ENCODE measurements at regions not wholly inside any gene's neighbourhood (a gene's known extent, or its start where the extent isn't known, plus 50 kb on each side); places are given as distances from the start of the nearest gene placed in this dataset.

DNA sequence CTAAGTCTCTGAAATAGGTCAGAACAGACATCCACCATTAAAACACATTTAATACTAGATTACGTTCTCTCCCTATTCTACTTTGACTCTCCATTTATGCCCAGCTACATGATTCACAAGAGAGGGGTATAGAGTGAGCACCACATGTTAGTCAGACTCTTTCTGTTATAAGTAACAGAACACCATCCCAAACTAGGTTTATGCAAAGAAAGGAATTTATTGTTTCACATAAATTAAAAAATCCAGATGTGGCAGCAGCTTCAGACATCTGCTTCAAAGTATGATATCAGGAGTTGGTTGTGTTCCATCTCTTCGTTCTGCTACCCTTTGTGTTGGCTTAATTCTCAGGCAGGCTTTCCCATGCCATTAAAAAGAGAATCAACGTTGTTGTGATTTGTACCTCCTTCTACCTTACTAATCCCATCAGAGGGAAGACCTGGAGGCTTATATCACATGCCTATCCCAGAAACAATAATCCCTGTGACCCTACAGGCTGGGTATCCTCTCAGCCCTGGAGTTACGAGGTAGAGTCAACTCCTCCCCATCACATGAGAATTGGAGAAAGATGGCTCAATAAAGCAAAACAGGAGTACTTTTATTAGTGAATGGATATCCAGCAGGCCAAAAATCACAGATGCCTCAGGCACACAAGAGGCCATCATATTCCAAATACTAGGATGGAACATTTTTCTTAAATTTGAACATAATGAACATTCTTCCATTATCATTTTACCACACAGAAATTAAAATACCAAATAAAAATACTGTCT is 163.2 kb downstream of the SLC7A11 start:
- no peak for DNase-seq

DNA sequence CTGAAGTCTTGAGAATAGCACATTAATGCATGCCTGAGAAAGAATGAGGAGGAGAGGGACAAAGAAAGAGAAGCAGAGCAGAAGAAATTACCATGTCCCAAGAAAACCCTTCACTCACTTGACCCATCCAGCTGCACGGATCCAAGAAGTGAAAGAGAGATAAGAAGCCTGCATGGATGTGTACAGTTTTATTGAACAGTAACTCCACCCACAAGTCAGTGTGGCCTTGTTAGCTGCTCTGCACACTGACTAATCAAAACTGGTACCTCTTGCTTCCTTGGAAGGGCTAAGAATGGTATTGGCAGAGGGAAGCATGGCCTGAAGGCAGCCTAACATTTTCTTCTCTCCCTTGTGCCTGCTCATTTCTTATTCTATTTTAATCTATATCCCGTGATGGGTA is 163.9 kb downstream of the SLC7A11 start:
- DNase-seq = no peak

DNA sequence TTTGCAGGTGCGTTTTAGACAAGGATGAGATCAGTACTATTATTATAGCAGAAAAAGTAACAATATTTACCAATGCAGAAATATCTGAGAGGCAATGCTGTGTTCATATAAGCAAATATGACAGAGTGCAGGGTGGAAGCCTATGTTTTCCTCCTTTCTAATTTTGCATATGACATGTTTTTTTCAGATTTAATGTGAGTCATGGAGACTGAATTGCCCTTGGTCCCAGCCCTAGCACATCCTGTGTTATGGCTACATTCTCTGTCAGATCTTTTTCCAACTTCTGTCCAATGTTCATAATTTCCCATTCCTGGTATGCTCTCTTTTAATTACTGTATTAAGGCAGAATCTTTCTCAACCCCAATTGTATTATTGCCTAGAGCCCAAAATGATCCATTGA is 165.6 kb downstream of the SLC7A11 start:
- DNase-seq = no peak

DNA sequence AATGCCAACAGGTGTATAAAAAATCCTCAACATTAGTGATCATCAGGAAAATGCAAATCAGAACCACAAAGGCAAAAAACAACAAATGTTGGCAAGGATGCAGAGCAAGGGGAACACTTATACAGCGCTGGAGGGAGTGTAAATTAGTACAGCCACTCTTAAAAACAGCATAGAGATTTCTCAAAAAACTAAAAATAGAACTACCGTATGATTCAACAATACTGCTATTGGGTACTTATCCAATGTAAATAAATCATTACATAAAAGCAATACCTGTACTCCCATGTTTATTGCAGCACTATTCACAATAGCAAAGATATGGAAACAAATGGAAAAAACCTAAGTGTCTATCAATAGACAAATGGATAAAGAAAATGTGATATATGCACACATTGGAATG is 171.3 kb downstream of the SLC7A11 start:
- no peak for DNase-seq

DNA sequence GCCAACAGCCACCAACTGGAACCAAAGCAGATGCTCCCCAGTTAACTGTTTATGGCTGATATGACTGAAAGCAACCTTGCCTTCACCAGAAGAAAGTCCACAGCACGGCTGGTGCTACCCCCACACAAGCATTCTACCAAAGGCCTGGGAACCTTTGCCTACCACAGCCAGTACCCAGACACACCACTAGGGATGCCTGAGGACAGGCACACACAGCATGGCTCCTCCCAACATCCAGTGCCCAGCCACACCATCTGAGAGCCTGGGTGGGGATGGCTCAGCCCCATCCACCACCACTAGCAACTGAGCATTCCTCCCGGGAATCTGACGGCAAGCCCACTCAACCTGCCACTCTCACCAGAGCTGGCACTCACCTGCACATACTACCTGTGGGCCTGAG is 178.6 kb downstream of the SLC7A11 start:
- no peak for DNase-seq

DNA sequence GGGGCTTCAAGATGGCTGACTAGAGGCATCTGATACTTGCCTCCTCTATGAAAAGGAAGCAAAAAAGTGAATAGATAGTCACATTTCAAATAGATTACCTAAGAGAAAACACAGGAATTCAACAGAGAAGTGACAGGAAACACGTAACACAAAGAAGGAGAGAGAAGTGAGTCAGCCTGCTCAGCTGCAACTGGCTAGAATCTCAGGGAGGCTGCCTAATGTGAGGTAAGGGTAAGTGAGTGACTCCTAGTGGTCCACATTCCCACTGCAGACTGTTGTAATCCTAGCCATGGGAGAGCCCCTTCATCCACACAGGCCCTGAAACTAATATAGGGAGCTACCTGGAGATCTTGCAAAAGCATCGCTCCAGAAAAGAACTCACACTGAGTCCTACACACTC is 179.2 kb downstream of the SLC7A11 start:
- DNase-seq = no peak

DNA sequence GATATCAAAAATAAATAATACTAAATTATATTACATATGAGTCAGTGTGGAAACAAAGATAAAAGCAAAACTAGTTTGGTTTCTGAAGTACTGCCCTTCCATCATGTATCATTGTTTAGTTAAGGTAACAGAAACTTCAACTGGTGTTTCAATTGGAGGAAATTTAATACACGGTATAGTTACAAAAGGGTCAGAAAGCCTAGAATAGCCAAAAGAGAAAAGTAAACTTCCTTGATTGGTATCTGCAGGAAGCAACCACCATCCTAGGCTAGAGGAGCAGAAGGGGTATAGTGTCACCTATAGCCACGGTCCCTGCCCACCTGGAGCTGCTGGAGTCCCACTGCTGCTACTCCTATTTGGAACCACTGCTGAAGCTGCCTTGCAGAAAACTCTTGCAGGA is 185.6 kb downstream of the SLC7A11 start:
- no peak for DNase-seq

DNA sequence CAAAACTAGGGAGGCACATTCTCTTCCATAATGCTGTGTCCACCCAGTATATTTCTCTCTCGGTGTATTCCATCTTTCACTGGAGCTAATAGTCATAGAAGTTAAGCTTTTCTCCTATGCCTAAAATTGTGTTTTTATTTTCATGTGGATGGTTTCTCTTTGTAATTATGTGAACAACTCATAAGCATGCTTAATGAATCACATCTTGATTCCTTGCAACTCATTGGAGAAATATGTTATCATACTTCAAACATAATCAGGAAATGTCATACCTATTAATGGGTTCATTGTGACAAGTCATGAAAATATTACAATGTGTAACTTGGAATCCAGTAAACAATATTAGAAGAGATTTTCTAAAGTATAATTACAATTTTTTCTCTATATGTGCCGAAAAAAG is 186.3 kb downstream of the SLC7A11 start:
- DNase-seq = no peak

DNA sequence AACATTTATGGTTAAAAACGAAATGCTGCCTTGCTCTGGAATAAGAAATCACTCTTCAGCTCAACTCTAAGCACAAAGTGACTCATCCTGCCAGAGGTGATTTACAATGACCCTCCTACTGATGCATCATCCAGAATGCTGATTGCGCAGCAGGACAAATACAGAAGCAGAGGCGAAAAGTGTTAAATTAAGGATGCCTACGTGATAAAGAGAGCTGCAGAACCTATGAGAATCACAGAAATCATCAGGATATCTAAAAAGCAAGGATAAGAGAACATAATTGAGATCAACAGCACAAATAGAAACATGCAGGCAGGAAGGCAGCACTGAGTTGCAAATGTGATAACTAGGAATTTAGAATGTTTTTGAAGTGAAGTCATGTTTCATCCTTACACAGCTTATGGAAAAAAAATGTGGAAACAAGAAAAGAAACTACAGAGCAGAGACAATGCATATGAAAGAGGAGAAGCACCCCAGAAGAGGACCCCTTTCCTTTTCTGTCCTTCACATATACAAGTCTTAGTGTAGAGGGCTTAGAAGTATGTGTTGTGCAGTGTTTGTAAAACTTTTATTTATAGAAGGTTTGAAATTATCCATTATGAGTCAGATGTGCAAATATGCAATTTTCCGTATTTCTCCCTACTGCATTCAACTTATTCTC is 188.4 kb downstream of the SLC7A11 start:
- DNase-seq = no peak

DNA sequence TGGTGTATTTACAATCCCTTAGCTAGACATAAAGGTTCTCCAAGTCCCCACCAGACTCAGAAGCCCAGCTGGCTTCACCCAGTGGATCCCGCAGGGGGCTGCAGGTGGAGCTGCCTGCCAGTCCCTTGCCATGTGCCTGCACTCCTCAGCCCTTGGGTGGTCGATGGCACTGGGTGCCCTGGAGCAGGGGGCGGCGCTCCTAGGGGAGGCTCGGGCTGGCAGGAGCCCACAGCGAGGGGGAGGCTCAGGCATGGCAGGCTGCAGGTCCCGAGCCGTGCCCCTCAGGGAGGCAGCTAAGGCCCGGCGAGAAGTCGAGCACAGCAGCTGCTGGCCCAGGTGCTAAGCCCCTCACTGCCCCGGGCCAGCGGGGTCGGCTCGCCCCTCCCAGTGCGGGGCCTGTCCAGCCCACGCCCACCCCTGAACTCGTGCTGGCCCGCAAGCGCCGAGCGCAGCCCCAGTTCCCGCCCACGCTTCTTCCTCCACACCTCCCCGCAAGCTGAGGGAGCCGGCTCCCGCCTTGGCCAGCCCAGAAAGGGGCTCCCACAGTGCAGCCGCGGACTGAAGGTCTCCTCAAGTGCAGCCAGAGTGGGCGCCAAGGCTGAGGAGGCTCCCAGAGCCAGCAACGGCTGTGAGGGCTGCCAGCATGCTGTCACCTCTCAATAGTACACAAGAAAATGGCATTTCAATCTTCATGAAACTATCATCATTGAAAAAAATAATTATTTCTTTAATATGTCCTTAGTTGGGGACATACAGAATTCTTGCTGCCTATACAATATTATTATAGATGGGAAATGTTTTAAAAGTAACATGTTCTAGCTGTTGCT is 189.1 kb downstream of the SLC7A11 start:
- no peak for DNase-seq

DNA sequence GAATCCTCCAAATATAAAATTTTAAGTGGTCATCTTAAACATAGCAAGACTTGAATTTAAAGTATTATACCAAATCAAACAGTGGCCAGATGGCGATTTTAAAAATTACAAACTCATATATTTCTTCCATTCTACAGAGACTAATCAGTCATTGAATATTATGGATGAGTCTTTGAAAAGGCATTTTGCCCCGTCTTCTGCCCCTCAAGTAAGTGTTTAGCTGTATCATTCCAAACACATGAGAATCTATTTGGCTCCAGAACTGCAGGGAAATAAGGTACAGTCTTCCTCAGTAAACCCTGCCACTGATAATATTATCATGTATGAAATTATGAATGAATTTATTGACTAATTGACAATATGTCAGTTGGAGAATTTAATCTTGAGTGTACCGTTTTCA is 191.0 kb downstream of the SLC7A11 start:
- no peak for DNase-seq

DNA sequence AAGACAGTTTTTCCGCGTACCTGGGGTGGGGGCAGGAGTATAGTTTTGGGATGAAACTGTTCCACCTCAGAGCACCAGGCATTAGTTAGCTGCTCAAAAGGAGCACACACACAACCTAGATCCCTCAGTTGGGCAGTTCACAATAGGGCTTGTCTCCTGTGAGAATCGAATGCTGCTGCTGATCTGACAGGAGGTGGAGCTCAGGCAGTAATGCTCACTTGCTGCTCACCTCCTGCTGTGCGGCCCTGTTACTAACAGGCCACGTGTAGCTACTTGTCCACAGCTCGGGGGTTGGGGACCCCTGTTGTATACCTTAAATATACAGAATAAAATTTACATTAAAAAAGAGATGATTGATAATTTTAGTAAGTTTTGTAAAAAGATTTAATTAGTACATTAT is 191.5 kb downstream of the SLC7A11 start:
- DNase-seq = no peak

DNA sequence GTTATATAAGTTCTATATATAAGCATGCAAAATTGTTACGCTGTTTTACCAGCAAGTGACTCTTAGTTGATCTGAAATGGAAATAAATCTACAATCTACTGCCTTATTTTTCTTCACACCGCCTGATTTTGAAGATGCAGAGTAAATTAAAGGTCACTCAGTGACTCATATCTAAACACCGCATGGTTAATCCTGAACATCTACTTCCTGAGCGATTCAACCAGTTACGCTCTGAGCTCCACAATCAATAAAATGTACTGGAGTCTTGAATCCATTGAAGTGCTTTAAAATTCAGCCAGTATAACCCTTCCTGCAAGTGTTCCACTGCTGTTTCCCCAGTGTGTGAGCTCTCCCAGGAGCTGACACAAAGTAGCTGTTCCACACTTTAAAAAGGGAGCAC is 192.8 kb downstream of the SLC7A11 start:
- DNase-seq = no peak

DNA sequence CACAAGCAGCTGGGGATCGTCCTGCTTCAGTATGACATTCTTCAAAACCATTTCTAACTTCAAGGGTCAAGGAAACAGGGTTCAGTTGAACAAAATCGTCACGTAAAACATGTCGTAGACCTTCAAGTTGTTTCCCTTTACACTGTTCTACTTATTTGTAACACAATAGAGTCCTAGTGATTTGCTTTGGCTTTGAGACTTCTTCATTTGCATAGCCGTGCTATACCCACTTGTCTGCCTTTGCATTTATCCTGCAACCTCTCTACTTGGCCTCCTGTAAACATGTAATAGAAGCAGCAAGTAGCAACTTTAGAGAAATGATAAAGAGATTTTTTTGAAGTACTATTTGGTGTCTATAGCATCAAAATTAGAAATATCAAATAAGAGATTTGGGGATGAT is 194.9 kb downstream of the SLC7A11 start:
- no peak for DNase-seq

DNA sequence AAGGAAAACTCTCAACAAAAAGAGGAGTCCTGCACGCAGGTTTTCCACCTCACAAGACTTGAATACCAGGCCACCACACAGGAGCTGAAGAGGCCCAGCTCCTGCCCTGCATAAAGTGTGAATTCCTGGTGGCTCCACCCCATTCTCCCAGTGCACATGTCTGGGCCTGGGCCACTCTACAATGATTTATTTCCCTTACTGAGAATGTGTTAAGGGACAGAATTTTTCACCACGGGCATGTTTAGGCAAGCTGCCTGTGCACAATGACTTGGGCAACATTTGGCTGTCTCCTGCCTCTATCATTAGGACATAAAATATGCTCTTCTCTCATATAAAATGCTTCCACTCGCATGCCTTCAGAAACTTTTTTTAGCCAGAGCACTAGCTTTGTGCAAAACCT is 197.1 kb downstream of the SLC7A11 start:
- DNase-seq = no peak

DNA sequence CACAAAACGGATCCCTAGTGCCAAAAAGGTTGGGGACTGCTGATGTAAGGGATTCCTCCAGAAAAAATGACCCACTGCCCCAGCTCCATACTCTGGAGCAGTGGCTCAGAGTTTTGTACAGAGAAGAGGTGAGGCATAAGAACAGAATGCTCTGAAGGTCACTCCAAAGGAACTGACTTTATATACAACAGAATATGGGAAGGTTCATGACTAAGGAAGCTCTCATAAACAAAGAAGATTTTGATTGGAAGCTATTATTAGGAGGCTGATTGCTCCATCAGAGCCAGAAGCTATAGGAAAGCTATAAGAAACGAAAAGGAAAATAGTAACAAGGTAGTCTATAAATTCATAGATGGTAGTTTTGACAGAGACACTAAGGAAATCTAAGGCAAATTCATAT is 203.1 kb downstream of the SLC7A11 start:
- DNase-seq = no peak

DNA sequence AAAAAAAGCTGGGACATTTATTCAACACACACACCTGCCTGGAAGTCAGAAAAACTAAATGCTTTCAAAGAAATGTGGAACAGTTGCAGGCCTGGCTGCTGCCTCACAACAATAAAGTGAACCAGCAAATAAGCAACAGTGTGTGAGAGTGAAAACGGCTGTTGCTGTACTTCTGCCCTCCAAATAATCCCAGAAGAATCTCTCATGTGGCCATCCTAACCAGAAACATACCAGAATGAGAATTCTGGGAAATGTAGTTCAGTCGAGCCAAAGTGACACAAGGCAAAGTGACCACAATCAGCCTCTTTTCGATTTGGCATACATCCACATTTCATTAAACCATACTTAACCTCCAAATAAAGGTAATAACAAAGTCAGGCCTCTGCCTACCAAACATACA is 204.5 kb downstream of the SLC7A11 start:
- DNase-seq = no peak

DNA sequence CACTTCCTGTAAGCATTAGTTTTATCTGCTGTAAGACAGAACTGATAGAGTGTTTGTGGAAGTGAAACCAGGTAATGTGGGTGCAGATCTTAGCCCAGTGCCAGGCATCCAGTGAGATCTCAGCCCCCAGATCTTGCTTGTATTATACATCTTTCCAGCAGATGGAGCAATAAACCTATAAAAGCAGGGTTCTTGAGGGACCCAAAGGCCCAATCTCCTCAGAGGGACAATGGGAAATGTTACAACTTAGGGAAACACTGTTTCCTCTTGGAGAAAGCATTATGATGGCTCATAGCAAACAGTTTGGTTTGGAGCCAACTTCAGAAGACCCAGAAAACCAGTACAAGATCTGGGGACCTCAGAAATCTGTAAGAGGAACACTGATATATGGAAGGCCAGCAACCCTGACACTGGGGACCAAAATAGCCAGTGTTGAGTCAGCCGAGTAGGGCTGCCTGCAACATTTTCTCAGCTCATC is 206.3 kb downstream of the SLC7A11 start:
- DNase-seq = peak; percentile 8

DNA sequence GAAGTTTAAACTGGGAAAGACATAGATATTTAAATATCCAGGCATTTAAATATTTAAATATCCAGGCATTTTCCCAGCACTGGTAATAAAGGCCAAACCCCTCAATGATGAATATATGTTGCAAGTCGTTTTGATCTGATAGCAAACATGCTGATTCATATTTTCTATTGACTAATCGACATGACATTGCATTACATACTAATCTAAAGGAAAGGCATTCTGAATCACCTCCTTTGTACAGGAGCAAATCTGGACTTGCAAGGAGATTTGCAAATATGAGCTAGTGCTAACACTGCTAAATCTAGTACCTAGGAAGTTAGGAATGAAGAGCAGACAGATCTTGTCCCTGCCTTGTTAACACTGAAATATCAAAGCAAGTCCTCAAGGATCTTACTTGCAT is 207.3 kb downstream of the SLC7A11 start:
- no peak for DNase-seq

DNA sequence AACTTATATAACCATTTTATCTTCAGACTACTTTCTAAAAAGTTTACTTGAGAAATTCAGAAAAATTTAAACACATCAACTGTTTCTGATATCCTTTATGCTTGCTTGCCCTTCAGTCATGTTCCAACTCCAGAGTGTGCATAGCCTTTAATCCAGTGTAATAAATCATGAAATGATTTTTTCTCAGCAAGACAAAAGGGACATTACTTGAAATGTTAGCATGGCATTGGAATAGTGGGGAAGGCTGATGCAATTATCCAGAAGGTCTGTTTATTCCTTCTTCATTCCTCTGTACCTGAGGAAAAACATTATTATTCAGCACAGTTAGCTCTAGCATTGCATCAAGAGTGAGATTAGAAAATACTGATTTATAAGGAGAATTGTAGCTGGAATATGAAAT is 209.9 kb downstream of the SLC7A11 start:
- no peak for DNase-seq

DNA sequence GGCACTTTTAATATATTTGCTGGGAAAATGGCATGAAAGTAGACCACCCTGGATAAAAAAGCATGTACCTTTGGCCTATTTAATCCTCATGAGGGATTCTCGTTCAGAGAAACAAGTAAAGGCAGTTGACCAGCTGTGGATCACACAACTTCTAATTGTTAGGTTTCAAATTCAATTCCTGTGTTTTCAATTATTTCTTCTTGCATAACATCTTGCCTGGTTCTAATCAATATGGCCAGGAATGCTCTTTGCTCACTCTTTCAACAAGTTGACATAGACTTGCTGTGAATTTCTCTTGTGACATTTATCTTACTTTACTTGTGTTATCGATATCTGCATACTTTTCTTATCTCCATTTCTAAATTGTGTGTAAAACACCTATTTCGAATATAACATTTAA is 211.8 kb downstream of the SLC7A11 start:
- no peak for DNase-seq

DNA sequence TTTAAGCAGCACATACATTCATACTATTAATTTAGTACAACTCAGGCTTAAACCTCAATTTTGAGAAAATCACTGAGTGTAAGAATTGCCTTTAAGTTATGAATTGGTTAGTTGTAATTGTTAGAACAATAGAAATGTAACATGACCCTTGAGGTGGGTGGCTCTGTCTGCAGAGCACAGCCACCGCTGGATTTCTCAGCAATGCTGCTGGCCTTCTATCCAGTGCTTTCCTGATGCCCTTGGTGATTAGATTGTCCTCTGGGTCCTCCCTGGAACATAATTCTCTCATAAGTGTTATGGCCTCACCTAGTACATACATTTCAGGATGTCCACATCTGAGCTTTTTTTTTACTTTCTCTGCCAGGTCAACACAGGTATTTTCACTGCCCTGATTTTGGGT is 213.2 kb downstream of the SLC7A11 start:
- no peak for DNase-seq

DNA sequence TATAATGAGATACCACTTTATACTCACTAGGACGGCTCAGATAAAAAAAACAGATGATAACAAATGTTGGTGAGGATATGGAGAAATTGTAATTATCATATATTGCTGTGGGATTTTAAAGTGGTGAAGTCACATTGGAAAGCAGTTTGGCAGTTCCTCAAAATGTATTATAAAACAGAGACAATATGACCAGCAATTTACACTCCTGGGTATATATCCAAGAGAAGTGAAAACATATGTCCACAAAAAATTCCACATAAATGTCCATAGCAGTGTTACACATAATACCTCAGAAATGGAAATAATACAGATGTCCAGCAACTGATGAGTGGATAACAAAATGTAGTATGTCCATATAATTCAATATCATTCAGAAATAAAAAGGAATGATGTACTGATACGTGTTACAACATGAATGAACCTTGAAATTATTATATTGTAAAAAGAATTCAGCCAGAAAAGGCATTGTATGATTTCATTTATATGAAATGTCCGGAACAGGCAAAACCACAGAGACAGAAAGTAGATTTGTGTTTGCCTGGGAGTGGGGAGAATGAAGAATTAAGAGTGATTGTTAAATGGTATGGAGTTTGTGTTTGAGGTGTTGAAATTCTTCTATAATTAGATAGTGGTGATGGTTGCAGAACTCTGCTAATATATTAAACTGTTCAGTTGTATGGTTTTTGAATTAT is 220.9 kb downstream of the SLC7A11 start:
- DNase-seq = no peak

Measured in NCI-H1105 (cell line).